Neural progenitor cell (in vitro differentiated cells): ENCODE measurements at regions not wholly inside any gene's neighbourhood (a gene's known extent, or its start where the extent isn't known, plus 50 kb on each side); places are given as distances from the start of the nearest gene placed in this dataset.

ENCODE experiments used
- CTCF ChIP-seq: fragments of 200-600 bp; sonication (generic); IDR thresholded peaks from 2 replicates; pipeline ENCODE4 v1.5.1; 2017; ENCODE audit warnings: antibody characterized with exemption, mild to moderate bottlenecking
- EZH2 ChIP-seq: fragments of 200-600 bp; sonication (generic); IDR thresholded peaks from 2 replicates; pipeline ENCODE4 v1.6.1; 2017; ENCODE audit warnings: antibody characterized with exemption, mild to moderate bottlenecking, moderate library complexity
- EZH2phosphoT487 ChIP-seq: fragments of 200-600 bp; sonication (generic); IDR thresholded peaks from 2 replicates; pipeline ENCODE4 v1.6.1; 2017; ENCODE audit warnings: antibody characterized with exemption

GRCh38 chr11:38266691-38267090 lies 1668.7 kb upstream of the RAG2 start:
- TF ChIP-seq EZH2 = no peak
- TF ChIP-seq CTCF = no peak
- no peak for TF ChIP-seq EZH2phosphoT487
